PFSK-1 (cell line): ENCODE measurements at regions not wholly inside any gene's neighbourhood (a gene's known extent, or its start where the extent isn't known, plus 50 kb on each side); places are given as distances from the start of the nearest gene placed in this dataset.

Experiments
- FOXP2 ChIP-seq: optimal IDR thresholded peaks from 2 replicates; pipeline ENCODE3; 2011; ENCODE audit warnings: borderline replicate concordance, control low read depth, inconsistent platforms; ENCODE audit not compliant: insufficient read depth; ENCODE audit errors: extremely low read length, extremely low read depth
- POLR2AphosphoS5 ChIP-seq: IDR thresholded peaks from 2 replicates; pipeline ENCODE4 v1.6.1; 2012; ENCODE audit warnings: low read depth, mild to moderate bottlenecking, control low read depth, low read length, moderate library complexity
- SIN3A ChIP-seq: IDR thresholded peaks from 2 replicates; pipeline ENCODE4 v1.6.1; 2012; ENCODE audit warnings: mild to moderate bottlenecking, low read length, moderate library complexity, borderline replicate concordance; ENCODE audit not compliant: insufficient read depth
- TAF1 ChIP-seq: IDR thresholded peaks from 2 replicates; pipeline ENCODE4 v1.6.1; 2012; ENCODE audit warnings: low read length, control low read depth, borderline replicate concordance; ENCODE audit not compliant: insufficient read depth
- TF ChIP-seq, protein P1 (sequence below), 2 experiments: IDR thresholded peaks; 2 replicates each; pipeline versions ENCODE4 v1.6.1 to v1.8.0; 2011 to 2012; ENCODE audit warnings: low read depth in 2 of 2, low read length in 2 of 2, control low read depth in 1 of 2, inconsistent platforms in 1 of 2, mild to moderate bottlenecking in 1 of 2, moderate library complexity in 1 of 2; ENCODE audit not compliant: insufficient read depth in 1 of 2

DNA sequence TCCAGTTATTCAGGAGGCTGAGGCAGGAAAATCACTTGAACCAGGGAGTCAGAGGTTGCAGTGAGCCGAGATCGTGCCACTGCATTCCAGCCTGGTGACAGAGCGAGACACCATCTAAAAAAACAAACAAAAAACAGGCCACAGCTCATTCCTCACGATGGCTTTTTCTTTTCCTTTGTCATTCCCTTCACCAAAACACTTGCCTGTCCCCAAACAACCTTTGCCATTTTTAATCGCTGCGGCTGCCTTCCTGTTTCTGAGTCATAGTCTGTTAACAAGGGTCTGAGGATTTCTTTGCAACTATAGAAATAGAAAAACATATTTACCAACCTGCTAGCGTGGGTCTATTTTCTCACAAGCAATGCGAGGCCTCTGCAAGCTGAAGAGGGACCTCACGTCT is 123.0 kb upstream of the FSTL4 start:
- TF ChIP-seq TAF1: no peak
- TF ChIP-seq, protein P1, sequence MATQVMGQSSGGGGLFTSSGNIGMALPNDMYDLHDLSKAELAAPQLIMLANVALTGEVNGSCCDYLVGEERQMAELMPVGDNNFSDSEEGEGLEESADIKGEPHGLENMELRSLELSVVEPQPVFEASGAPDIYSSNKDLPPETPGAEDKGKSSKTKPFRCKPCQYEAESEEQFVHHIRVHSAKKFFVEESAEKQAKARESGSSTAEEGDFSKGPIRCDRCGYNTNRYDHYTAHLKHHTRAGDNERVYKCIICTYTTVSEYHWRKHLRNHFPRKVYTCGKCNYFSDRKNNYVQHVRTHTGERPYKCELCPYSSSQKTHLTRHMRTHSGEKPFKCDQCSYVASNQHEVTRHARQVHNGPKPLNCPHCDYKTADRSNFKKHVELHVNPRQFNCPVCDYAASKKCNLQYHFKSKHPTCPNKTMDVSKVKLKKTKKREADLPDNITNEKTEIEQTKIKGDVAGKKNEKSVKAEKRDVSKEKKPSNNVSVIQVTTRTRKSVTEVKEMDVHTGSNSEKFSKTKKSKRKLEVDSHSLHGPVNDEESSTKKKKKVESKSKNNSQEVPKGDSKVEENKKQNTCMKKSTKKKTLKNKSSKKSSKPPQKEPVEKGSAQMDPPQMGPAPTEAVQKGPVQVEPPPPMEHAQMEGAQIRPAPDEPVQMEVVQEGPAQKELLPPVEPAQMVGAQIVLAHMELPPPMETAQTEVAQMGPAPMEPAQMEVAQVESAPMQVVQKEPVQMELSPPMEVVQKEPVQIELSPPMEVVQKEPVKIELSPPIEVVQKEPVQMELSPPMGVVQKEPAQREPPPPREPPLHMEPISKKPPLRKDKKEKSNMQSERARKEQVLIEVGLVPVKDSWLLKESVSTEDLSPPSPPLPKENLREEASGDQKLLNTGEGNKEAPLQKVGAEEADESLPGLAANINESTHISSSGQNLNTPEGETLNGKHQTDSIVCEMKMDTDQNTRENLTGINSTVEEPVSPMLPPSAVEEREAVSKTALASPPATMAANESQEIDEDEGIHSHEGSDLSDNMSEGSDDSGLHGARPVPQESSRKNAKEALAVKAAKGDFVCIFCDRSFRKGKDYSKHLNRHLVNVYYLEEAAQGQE (IDR thresholded peaks at IDR 0.05; ENCODE audit: insufficient read depth in 1 of 2, low read depth in 2 of 2, low read length in 2 of 2): no peak
- TF ChIP-seq POLR2AphosphoS5: no peak
- no peak for TF ChIP-seq SIN3A
- TF ChIP-seq FOXP2: no peak

DNA sequence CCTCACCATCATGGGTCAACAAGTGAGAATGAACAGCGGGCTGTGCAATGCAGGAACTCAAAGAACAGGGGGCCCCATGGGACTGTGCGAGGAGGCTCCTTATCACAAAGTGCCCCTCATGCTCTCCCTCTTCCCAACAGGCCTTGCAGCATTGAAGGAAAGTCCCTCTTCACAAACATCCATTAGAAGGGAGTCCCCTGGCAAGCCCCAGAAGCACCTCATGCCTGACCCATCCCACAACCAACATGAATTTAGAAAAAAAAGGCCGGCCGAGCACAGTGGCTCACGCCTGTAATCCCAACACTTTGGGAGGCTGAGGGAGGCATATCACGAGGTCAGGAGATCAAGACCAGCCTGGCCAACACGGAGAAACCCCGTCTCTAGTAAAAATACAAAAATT is 122.6 kb upstream of the FSTL4 start:
- TF ChIP-seq, protein P1 (IDR thresholded peaks at IDR 0.05; ENCODE audit: insufficient read depth in 1 of 2, low read depth in 2 of 2, low read length in 2 of 2): no peak
- TF ChIP-seq FOXP2 (no peak), TAF1 (no peak), POLR2AphosphoS5 (no peak), SIN3A (no peak)

DNA sequence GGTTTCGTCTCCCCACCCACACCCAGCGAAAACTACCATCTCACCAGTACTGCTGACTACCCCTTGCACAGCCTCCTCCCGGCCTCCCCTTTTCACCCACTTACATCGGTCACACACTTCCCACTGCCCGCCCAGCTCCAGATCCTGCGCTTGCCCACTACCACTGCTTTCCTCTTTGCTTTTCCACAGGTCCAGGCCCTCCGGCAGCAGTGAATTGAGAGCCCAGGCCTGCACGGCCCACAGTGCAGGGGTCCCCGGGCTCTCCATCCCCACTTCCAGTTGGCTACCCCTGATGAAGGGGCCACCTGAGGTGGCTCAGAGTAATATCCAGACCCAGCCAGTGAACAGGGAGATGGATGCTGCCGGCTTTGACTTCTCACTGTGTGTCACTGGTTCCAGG is 120.2 kb upstream of the FSTL4 start:
- TF ChIP-seq TAF1 (no peak), SIN3A (no peak), FOXP2 (no peak), POLR2AphosphoS5 (no peak)
- TF ChIP-seq, protein P1 (IDR thresholded peaks at IDR 0.05; ENCODE audit: insufficient read depth in 1 of 2, low read depth in 2 of 2, low read length in 2 of 2): no peak

DNA sequence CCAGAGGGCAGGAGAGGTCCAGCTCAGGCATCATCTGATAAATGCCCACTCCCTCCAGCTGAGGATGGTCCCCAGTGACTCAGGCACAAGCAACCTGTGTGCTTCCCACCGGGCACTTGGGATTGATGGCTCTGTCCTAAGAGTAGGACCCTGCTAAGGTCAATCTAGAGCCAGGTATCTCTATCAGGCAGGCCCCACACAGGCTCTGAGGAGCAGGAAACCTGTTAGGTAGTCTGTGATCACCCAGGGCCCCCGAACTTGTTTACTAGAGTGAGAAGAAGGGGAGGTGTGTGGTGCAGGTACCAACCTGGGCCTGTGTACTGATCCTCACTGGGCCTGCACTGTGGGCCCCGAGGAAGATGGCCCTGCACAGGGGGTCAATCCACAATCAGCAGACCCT is 119.6 kb upstream of the FSTL4 start:
- TF ChIP-seq TAF1 (no peak), SIN3A (no peak), FOXP2 (no peak), POLR2AphosphoS5 (no peak)
- TF ChIP-seq, protein P1 (IDR thresholded peaks at IDR 0.05; ENCODE audit: insufficient read depth in 1 of 2, low read depth in 2 of 2, low read length in 2 of 2): no peak

DNA sequence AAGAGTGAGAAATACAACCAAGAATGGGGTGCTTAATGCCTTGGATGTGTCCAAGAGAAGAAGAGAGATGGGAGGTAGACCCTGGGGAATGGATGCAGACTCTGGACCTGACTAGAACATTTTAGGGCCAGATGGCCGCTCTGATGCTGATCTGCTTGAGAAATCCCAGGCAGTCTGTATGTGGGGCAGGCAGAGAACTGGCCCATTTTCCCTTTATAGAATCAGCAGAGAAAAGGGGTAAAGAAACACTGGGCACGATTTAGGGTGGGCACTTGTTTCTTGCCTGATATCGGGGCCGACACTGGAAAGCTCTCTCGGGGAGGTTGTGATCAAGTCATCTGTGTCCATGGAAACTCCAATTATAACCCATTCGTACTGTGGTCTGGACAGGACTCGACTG is 118.5 kb upstream of the FSTL4 start:
- TF ChIP-seq TAF1 (no peak), POLR2AphosphoS5 (no peak), SIN3A (no peak), FOXP2 (no peak)
- TF ChIP-seq, protein P1 (IDR thresholded peaks at IDR 0.05; ENCODE audit: insufficient read depth in 1 of 2, low read depth in 2 of 2, low read length in 2 of 2): no peak
